Midbrain (tissue), 1 donor: ENCODE measurements at regions not wholly inside any gene's neighbourhood (a gene's known extent, or its start where the extent isn't known, plus 50 kb on each side); places are given as distances from the start of the nearest gene placed in this dataset.
"Not testable (repeated sequence)": the region's sequence is repeated elsewhere in the genome, so short reads cannot be mapped to it uniquely, and the experiment has no call there.

Source experiments
- DNase-seq: peaks from one replicate; lab custom pipeline; 2025; lab: John Stamatoyannopoulos, UW

- DNase-seq, result no peak
Observed at GRCh38 chr14:81955123-81955522, 421.5 kb upstream of the SEL1L start.

GRCh38 chr14:81960781-81961180 lies 427.1 kb upstream of the SEL1L start:
- DNase-seq, result no peak

GRCh38 chr14:81963846-81964245 lies 430.2 kb upstream of the SEL1L start:
- no peak for DNase-seq

DNA sequence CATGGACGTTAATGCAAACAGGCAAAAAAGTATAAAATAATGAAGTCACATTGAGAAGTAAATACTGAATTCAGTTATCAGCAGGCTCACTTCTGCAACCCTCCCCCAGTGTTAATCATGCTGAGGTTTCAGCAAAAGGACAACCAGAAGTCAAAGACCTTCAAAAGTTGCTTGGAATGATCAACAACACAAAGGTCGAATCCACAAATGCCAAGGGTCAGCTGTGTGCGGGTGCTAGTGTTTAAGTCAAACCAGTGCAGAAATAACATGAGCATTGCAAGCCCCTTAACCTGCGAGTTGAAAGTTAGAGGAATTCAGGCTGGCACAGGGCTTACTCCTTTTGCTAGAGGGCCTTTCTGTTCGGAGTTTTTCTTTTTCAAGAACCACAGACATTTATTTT lies 436.7 kb upstream of the SEL1L start:
- no peak for DNase-seq

DNA sequence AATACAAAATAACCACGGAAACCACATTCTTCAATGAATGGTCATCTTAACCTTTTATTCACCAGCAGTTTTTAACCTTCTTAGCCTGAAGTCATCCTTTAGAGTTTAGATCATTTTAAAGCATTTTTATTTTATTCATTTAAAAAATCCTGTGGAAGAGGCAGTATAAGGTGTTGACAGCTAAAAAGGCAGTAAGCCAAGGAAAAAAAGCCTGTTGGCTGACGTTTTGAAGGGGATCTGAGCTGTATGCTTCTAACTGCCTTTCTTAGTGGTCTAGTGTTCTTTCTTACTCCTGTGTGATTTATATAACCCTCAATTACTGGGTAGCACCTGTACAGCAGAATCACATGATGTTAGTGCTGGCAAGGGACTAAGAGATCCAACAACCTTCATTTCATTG lies 438.3 kb upstream of the SEL1L start:
- no peak for DNase-seq

DNA sequence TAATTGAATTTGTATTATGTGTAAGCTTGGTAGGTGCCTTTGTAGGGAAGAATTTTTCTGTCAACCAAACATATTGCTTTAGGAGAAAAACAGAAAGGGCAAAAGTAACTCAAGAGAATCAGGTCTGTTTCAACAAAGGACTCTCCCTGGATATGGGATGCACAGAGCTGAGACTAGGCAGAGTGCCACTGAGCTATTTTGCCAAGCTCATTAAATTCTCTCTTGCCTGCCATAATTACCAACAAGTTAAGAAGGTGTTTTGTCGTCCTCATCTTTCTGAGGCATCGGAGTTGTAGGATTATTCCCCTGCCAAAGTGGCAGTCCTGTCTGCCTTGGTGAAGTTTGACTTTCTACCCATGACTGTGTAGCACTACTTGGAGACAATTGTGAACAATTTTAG lies 438.9 kb upstream of the SEL1L start:
- DNase-seq, result no peak

GRCh38 chr14:81974543-81974942 lies 440.9 kb upstream of the SEL1L start:
- no peak for DNase-seq

DNA sequence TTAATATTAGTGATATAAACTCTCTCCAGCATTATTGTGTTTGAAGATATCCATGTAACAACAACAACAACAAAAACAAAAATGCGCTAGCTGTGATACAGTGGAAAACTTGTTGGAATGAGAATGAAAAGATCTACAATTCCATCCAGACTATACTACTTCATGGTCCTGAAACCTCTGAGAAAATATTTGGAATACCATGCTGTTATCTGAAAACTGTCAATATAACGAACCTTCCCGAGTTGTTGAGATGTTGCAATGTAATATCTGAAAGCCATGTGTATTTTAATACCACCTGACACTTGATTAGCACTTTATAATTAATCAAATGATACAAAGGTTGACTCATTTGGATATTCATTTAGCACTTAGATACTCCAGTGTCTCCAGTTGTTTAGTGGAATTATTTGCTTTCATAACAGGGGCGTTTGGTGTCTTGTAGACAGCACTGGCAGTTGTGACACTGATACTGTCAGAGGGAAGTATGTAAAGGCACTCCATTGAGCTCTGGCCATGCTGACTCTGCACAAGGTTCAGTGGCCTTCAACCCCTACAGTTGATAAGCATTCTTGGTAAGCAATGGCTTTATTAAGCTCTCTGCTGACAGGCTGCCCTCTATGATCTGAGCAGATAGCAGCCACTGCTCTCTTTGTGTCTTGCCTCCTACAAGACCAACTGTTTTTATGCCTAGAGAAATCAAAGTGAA lies 447.1 kb upstream of the SEL1L start:
- peak; percentile 12 for DNase-seq

- DNase-seq, result no peak
Observed at GRCh38 chr14:81981307-81981675, 447.6 kb upstream of the SEL1L start.

DNA sequence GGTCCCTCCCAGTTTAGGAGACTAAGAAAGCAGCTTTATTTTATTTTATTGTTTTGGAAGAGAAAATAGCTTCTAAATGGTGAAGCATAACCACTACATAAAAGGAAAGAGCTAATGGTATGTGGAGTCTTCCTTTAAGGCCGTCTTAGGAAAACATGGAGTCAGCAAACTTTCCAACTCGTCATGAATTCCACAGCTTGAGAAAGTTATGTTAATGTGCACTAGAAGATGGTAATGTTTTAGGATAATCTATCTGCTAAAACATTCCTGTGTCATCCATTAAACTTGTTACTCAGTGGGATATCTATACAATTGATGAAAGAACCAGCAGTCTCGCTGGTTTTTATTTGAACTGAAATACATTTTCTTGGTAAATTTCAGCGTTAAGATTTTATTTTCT lies 448.4 kb upstream of the SEL1L start:
- no peak for DNase-seq

DNA sequence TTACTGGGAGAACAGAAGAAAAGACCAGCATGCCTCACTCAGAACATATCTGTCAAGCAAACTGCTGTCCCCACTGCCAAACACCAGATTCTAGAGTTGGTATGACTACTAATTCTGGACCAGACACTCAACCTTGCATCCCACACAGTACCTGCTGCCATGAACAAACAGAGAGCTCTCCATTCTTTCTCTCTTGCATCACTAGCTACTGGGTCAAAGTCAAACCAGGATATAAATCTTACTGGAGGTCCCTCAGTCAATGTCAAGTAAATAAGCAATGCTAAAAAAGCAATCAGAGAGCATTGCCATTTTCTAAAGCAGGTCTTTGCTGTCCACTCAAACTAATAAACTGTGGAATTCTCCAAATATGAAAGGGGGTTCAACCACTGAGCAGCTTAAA lies 452.4 kb upstream of the SEL1L start:
- DNase-seq, result no peak

GRCh38 chr14:81989211-81989610 lies 455.6 kb upstream of the SEL1L start:
- DNase-seq, result no peak

- peak; percentile 83 for DNase-seq
Observed at GRCh38 chr14:81990312-81990761, 456.7 kb upstream of the SEL1L start.

GRCh38 chr14:81991998-81992397 lies 458.3 kb upstream of the SEL1L start:
- DNase-seq, result no peak

DNA sequence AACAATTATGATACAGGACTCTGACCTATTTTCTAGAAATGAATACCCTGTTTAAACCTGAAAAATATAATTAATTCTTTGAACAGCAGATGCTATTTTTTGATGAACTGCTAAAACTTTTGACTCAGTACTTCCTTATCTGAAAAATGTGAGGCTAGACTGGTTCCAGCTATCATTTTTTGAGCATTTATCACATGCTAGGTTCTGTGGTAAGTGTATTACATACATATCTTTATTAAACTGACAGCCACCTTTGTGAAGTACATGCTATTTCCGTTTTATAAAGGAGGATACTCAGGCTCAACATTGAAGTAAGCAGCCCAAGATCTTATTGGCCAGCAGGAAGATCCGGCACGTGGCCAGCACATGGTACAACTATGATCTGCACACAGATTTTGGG lies 459.8 kb upstream of the SEL1L start:
- no peak for DNase-seq

- no peak for DNase-seq
Observed at GRCh38 chr14:82003426-82003825, 469.8 kb upstream of the SEL1L start.

DNA sequence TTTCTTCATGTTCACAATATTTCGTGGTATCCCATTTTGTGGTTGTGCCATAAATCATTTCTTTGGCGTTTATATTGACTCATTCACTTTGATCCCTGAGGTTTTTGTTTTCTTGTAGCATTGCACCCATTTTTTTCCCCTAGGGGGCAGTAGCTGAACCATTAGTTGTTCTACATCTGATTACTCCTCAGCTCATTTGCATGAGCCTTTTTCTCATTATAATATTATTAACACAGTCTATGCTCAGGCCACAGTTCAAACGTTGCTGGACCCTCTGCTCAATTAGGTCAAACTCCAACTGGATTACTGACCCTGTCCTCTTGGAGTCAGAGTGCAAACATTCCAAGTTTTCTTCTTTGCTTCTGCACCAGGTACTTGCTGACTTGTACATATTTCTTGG lies 475.4 kb upstream of the SEL1L start:
- DNase-seq, result no peak

- DNase-seq, result no peak
Observed at GRCh38 chr14:82009993-82010392, 476.3 kb upstream of the SEL1L start.

DNA sequence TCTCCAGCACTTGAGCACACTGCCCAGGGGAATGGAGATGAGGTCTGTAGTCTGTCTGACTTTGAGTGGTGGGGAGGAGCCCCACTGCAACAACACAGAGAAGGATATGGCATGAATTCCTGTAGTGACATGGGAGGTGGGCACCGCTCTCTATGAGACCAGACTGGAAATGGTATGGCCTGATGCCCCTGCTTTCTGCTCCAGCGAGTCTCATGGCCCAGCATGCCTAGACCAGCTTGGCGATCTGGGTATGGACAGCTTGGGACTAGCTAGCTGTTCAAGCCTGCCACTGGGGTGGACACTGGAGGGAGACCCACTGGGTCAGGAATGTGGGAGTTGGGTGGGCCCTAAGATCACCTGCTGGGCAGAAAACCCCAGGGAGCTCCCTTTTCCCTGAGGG lies 477.8 kb upstream of the SEL1L start:
- DNase-seq, result no peak

DNA sequence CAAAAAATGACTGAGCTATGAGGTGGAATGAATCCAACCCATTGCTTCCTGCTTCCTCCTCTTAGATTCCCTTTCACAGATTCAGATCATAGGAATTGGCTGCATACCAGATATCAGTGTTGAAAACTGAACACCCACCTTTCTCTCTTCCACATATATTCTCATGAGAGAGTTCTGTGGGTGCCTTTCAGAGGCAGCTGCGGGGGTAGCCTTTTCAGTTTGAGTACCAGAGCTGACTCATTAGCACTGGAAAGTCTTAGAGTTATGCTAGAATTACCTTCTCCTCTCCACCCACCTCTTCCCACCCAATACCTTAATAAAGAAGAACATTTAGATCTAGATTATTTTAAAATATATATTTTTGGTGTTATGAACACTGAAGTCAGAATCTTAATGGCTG lies 495.4 kb upstream of the SEL1L start:
- DNase-seq, result no peak

DNA sequence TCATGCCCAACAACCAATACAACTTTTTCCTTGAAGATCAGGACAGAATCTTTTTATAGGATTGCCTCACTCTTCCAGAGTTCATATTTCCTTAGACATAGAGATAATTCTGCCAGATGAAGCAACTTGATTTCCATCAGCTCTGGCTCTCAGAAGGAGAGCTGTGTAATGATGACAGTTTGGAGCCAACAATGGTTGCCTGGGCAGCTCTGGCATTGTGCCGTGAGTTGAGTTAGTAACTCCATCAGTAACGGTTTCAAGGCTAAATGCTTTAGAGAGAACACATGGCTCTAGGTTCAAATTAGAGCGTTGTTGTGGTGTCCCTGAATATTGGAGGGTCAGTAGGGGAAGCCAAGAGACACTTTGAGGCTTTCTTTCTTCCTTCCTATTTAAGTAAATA lies 501.7 kb upstream of the SEL1L start:
- DNase-seq, result no peak

DNA sequence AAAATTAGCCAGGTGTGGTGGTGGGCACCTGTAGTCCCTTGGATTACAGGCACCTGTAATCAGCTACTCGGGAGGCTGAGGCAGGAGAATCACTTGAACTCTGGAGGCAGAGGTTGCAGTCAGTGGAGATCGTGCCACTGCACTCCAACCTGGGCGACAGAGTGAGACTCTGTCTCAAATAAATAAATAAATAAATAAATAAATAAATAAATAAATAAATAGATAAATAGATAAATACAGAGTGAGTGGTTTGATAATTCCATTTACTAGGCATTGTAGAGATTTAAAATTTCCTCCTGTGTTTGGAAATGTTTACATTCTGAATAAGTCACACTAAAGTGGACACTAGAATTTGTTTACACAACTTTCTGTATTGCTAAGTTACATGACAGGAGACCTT lies 504.4 kb upstream of the SEL1L start:
- not testable (repeated sequence) for DNase-seq

DNA sequence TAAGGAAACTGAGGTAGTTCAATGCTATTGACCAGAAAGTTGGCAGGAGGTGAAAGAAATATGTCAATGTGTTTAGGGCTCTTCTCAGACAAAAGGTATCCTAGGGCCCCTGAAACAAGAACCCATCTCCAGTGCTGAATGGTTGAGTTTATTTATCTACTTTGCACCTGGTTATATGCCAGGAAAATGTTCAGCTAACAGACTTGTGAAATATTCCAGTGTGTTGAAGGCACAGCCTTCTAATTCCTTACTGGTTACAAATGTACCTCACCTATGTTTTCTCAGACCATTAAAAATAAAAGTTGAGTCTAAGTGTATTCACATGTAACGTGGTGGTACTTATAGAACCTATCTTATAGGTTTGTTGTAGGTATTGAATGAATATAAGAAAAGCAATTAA lies 511.7 kb upstream of the SEL1L start:
- no peak for DNase-seq

DNA sequence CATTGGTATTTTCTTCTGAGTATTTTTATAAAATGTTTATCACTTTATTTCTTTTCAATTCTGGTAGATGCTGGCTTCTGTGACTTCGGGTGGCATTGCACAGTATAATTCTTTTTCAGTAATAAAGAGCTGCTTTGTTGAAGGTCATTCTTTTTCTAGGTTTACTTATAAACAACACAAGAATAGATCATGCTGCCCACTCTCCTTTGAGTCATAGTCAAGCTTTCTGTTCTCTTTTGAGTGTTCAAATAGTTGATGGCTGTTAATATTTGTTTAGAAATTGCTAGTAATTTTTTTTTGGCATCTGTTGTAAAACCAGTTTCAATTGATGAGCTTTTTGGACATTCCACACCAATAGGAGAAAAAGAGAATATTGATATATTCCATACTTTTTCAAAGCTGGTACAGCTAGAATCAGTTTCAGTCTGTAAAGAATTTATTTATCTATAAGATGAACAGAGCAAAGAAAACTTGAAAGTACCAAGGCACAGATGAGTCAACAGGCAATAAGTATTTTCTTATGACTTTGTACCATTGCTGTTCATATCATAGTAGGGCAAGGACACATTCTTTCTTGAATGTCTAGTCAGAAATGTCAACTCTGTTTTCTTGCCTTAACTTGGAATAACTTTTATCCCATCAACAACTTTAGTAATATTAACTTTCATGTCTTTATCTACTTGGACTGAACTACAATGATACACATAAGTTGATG lies 513.0 kb upstream of the SEL1L start:
- no peak for DNase-seq
